B cell (primary cell): ENCODE measurements at regions not wholly inside any gene's neighbourhood (a gene's known extent, or its start where the extent isn't known, plus 50 kb on each side); places are given as distances from the start of the nearest gene placed in this dataset. TPM values are rescaled to one million over a fixed set of nuclear protein-coding genes. Genes with fewer than 3 reads are reported as not detected.
"Not testable (repeated sequence)": the region's sequence is repeated elsewhere in the genome, so short reads cannot be mapped to it uniquely, and the experiment has no call there.

Experiments
- ATAC-seq: fragments of 200-7000 bp; cut with Tn5 transposase; one replicate; pipeline ENCODE4 v1.10.0; 2021; ENCODE audit warnings: low read depth, mild to moderate bottlenecking, moderate number of reproducible peaks, moderate library complexity
- CTCF ChIA-PET: fragments of 350-600 bp; sonication (Branson Sonifier 250); formaldehyde crosslinking; loops from one replicate; lab custom pipeline; 2021; ENCODE audit warnings: antibody characterized with exemption, inconsistent platforms; lab: Charles Lee
- POLR2A ChIA-PET: fragments of 350-600 bp; sonication (Branson Sonifier 250); formaldehyde crosslinking; loops from one replicate; lab custom pipeline; 2021; ENCODE audit warnings: antibody characterized with exemption; lab: Charles Lee
- DNase-seq: peaks from one replicate; pipeline ENCODE4 v3.0.0; 2013
- H2AFZ ChIP-seq: 2 replicates; pipeline ENCODE4 v1.6.1; 2012; ENCODE audit warnings: mild to moderate bottlenecking, low read depth, low read length; ENCODE audit not compliant: insufficient read depth, poor library complexity, severe bottlenecking
- H3K27ac ChIP-seq, 2 donors: 1 replicate in 1 of 2; 2 replicates in 1 of 2; pipeline ENCODE4 v1.5.1; 2012 to 2013; ENCODE audit warnings: low read length in 2 of 2, mild to moderate bottlenecking in 2 of 2, moderate library complexity in 1 of 2
- H3K27me3 ChIP-seq, 4 experiments: fragments of 200-600 bp in 1 of 4; sonication (generic) in 1 of 4; replicated peaks in 1 of 4; 1 replicate in 2 of 4; 2 replicates in 2 of 4; pipeline versions ENCODE4 v1.6.1 to v1.7.0; 2013 to 2016; ENCODE audit warnings: low read length in 3 of 4, mild to moderate bottlenecking in 2 of 4, mixed read lengths in 1 of 4, moderate library complexity in 1 of 4; ENCODE audit not compliant: insufficient read depth in 4 of 4, control insufficient read depth in 3 of 4; ENCODE audit errors: control extremely low read depth in 1 of 4
- H3K36me3 ChIP-seq, 2 experiments: replicated peaks in 1 of 2; 1 replicate in 1 of 2; 2 replicates in 1 of 2; pipeline versions ENCODE4 v1.6.1 to v1.7.1; 2013; ENCODE audit warnings: low read length in 1 of 2; ENCODE audit not compliant: insufficient read depth in 2 of 2, control insufficient read depth in 1 of 2; ENCODE audit errors: control extremely low read depth in 1 of 2, extremely low read depth in 1 of 2
- H3K4me1 ChIP-seq, 2 donors: fragments of 200-600 bp in 1 of 2; sonication (generic) in 1 of 2; 1 replicate in 1 of 2; 2 replicates in 1 of 2; pipeline versions ENCODE4 v1.5.1 to v1.6.1; 2013 to 2017; ENCODE audit warnings: low read length in 2 of 2; ENCODE audit not compliant: control insufficient read depth in 2 of 2, insufficient read depth in 2 of 2
- H3K4me2 ChIP-seq: replicated peaks from 2 replicates; pipeline ENCODE3; 2012; ENCODE audit warnings: mild to moderate bottlenecking, low read depth, low read length; ENCODE audit not compliant: poor library complexity, severe bottlenecking
- H3K4me3 ChIP-seq, 5 experiments: fragments of 200-600 bp in 1 of 5; sonication (generic) in 1 of 5; 1 replicate in 3 of 5; 2 replicates in 2 of 5; pipeline versions ENCODE4 v1.5.1 to v1.7.0; 2011 to 2016; ENCODE audit warnings: low read length in 4 of 5, mild to moderate bottlenecking in 4 of 5, low read depth in 2 of 5, control low read depth in 1 of 5, moderate library complexity in 1 of 5; ENCODE audit not compliant: insufficient read depth in 1 of 5; ENCODE audit errors: control extremely low read depth in 1 of 5, extremely low read depth in 1 of 5
- H3K79me2 ChIP-seq: fragments of 200-600 bp; sonication (generic); one replicate; pipeline ENCODE4 v1.6.0; 2016; ENCODE audit warnings: low read length; ENCODE audit not compliant: control insufficient read depth, insufficient read depth
- H3K9ac ChIP-seq: fragments of 200-600 bp; sonication (generic); 2 replicates; pipeline ENCODE4 v1.6.1; 2017; ENCODE audit warnings: mild to moderate bottlenecking, low read length, moderate library complexity
- H3K9me3 ChIP-seq, 3 donors: one replicate each; pipeline versions ENCODE4 v1.6.1 to v1.7.1; 2013; ENCODE audit warnings: low read length in 2 of 3; ENCODE audit not compliant: control insufficient read depth in 2 of 3, insufficient read depth in 1 of 3; ENCODE audit errors: control extremely low read depth in 1 of 3
- H4K20me1 ChIP-seq: 2 replicates; pipeline ENCODE4 v1.6.0; 2012; ENCODE audit warnings: mild to moderate bottlenecking, low read length; ENCODE audit not compliant: insufficient read depth, control insufficient read depth, poor library complexity, severe bottlenecking
- H3K27ac Mint-ChIP-seq: one replicate; pipeline ENCODE4 v1.8.0; 2021; ENCODE audit warnings: mixed read lengths
- H3K27me3 Mint-ChIP-seq: one replicate; pipeline ENCODE4 v1.8.0; 2021; ENCODE audit warnings: mixed read lengths
- H3K4me1 Mint-ChIP-seq: one replicate; pipeline ENCODE4 v1.8.0; 2021; ENCODE audit warnings: mixed read lengths
- H3K4me3 Mint-ChIP-seq: one replicate; pipeline ENCODE4 v1.8.0; 2021; ENCODE audit warnings: mixed read lengths
- H3K9me3 Mint-ChIP-seq: one replicate; pipeline ENCODE4 v1.8.0; 2022; ENCODE audit warnings: mixed read lengths; ENCODE audit not compliant: insufficient read depth
- WGBS: methylation state at CpG from one replicate; pipeline ENCODE4 v1.1.5; 2013; ENCODE audit warnings: missing lambda C conversion rate; ENCODE audit not compliant: insufficient coverage; 5-methylcytosine and 5-hydroxymethylcytosine counted together
- intact Hi-C: fragments of 100-400 bp; cut with micrococcal nuclease; formaldehyde crosslinking; loops from one replicate; pipeline ENCODE4 v1.10.0; 2022
- small RNA-seq: library from RNA; depleted of rRNA; stranded (forward); fragments of <200 nt; gene quantifications from one replicate; pipeline ENCODE3, GENCODE V24; 2012; ENCODE audit warnings: low replicate concordance, low read depth; ENCODE audit not compliant: insufficient read length

- H3K27me3 ChIP-seq, intact Hi-C loops, H3K4me1 ChIP-seq, H3K9me3 Mint-ChIP-seq, H3K9ac ChIP-seq, H3K4me1 Mint-ChIP-seq, H2AFZ ChIP-seq, H3K27me3 Mint-ChIP-seq, H4K20me1 ChIP-seq, H3K27ac ChIP-seq, ATAC-seq, DNase-seq, H3K27ac Mint-ChIP-seq, H3K4me2 ChIP-seq, H3K4me3 ChIP-seq, POLR2A ChIA-PET, H3K79me2 ChIP-seq, H3K4me3 Mint-ChIP-seq, CTCF ChIA-PET, H3K9me3 ChIP-seq, H3K36me3 ChIP-seq: not testable (repeated sequence)
- WGBS = no CpG with 5 or more reads among the region's 8 CpGs
Measured at GRCh38 chr4:4134368-4134767, 92.4 kb downstream of the OTOP1 start.

- H3K4me3 ChIP-seq, H3K27ac ChIP-seq, H3K9me3 Mint-ChIP-seq, intact Hi-C loops, H3K9me3 ChIP-seq, DNase-seq, H3K9ac ChIP-seq, H2AFZ ChIP-seq, H3K4me1 Mint-ChIP-seq, H3K36me3 ChIP-seq, H3K79me2 ChIP-seq, ATAC-seq, POLR2A ChIA-PET, H3K27me3 ChIP-seq, H3K27ac Mint-ChIP-seq, H3K4me1 ChIP-seq, H3K4me2 ChIP-seq, H3K4me3 Mint-ChIP-seq, H3K27me3 Mint-ChIP-seq, CTCF ChIA-PET, H4K20me1 ChIP-seq: not testable (repeated sequence)
- WGBS = no CpG with 5 or more reads among the region's 9 CpGs
Measured at GRCh38 chr4:4136621-4137020, 90.1 kb downstream of the OTOP1 start.

Small RNAs in the stretch of these regions (small RNA-seq; reads per million reads assigned to genes)
- gene AC116562.3 = not detected
